DMS114 treated with DMSO at 0.1 percent for 48 hours (cell line): ENCODE measurements at regions not wholly inside any gene's neighbourhood (a gene's known extent, or its start where the extent isn't known, plus 50 kb on each side); places are given as distances from the start of the nearest gene placed in this dataset.
A peak's percentile ranks its signal among the peaks of the same experiment; 100 is the strongest.

ENCODE experiments used
- DNase-seq: peaks from one replicate; lab custom pipeline; 2025; ENCODE audit not compliant: unreplicated experiment; lab: John Stamatoyannopoulos, UW

DNA sequence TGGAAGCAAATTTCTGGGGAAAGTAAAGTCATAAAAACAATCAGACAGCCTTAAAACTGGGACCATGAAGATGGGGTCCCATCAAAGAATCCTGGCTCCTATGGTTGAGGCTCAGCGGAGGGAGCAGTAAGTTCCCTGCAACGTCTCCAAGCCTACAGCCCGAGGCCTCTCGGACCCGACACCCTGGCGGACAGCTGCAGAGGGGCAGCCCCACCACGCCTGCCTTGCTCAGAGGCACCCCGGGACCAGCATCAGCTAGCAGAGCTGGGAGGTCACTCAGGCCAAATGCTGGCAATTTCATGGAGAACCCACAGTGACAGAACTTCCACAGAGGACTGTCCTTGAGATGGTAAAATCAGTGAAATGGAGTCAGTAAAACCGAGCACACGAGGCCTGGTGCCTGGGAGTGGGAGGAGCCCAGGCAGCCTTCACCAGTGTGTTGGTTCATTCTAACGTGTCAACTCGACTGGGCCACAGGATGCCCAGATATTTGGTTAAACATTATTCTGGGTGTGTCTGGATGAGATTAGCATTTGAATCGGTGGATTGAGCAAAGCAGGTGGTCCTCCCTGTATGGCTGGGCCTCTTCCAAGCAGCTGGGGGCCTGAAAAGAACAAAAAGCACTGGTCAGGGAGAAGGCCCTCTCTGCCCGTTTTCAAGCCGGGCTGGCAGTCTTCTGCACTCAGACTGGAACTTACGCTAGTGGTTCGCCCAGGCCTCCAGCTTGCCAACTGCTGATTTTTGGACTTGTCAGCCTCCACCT, 96.2 kb upstream of the INSIG1 start:
- DNase-seq: no peak

GRCh38 chr7:155202106-155202871, 95.4 kb upstream of the INSIG1 start:
- DNase-seq: no peak

DNA sequence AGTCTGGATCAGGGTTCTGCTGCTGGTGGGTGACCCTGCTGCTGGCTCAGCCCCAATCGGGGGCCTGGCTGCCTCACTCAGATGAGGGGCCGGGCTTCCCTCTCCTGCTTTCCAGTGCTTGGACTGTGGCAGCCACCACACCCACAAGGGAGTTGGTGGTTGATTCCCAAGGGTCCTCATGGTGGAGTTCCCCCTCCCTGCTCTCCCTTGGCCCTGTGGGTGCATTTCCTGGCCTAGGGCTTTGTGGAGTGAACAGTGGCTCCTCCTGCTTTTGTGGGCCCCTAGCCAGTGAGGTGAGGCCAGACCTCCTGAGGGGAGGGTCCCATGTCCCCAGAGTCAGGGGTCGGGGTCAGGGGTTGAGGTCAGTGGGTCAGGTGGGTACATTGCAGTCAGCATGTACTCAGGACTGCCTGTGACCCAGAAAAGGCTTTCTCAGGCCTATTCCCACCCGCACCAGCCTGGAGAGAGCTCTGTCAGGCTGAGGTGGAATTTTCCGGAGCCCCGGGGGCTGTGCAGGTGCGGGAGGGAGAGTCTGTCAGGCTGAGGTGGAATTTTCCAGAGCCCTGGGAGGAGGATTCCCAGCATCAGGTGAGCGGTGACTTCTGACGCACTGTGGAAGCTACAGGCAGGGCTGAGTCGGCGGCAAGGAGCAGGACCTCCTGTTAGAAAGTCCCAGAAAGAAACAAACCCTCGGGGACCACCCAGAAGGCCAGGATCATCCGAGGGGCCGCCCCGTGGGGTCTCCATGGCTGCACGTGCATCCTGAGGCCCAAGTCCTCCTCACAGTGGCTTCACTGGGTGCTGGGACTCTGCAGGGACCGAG, 94.4 kb upstream of the INSIG1 start:
- DNase-seq: no peak

- DNase-seq: no peak
Measured at GRCh38 chr7:155203882-155204691, 93.6 kb upstream of the INSIG1 start.

- DNase-seq: no peak
Measured at GRCh38 chr7:155204744-155205367, 92.8 kb upstream of the INSIG1 start.

DNA sequence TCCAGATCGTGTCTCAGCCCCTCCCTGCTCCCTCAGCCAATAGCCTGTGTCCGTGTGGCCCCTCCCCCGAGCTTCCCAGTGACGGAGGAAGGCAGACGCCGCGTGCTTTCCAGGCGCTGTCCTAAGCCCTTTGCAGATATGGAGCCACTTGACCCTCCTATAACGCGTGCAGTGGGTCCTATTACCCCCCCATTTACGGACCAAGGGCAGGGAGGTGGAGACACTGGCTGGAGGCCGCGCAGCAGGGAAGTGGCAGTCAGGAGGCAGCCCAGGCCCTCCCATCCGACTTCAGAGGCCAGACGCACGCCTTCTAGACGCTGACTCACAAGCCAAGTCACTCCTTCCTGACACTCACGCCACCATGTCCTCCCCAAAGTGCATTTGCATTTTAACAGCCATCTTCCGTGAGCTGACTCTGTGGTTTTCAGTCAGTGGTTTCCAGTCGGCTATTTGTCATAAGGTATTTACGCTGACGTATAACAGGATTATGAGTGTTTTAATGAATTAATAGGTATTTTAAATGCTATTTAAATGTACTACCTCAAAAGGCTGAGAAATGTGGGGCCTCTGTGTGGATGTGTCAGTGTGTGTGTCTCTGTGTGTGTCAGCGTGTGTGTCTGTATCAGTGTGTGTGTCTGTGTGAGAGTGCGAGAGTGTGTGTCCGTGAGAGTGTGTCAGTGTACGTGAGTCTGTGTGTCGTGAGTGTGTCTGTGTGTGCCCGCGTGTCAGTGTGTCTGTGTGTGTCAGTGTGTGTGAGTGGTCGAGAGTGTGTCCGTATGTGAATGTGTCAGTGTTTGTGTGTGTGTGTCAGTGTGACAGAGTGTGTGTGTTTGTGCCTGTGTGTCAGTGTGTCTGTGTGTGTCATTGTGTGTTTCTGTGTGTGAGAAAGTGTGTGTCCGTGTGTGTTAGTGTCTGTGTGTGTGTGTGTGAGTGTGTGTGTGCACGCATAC, 92.0 kb upstream of the INSIG1 start:
- DNase-seq: peak; percentile 76

DNA sequence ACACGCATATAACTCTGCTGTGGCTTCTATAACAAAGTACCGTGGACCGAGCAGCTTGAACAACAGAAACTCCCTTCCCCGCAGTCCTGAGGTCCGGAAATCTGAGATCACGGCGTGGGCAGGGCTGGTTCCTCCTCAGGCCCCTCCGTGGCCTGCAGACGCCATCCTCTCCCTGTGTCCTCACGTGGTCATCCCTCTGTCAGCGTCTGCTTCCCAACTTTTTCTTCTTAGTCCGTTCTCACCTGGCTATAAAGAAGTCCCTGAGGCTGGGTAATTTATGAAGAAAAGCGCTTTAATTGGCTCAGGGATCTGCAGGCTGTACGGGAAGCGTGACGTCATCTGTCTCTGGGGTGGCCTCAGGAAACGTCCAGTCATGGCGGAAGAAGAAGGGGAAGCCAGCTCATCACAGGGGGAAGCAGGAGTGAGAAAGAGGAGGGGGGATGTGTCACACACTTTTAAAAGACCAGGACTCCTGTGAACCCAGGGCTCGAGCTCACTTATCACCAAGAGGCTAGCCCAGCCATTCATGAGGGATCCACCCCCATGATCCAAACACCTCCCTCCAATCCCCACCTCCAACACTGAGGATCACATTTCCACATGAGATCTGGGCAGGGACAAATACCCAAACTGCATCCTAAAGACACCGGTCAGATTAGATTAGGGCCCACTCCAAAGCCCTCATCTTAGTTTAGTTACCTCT, 91.2 kb upstream of the INSIG1 start:
- peak; percentile 32 for DNase-seq

DNA sequence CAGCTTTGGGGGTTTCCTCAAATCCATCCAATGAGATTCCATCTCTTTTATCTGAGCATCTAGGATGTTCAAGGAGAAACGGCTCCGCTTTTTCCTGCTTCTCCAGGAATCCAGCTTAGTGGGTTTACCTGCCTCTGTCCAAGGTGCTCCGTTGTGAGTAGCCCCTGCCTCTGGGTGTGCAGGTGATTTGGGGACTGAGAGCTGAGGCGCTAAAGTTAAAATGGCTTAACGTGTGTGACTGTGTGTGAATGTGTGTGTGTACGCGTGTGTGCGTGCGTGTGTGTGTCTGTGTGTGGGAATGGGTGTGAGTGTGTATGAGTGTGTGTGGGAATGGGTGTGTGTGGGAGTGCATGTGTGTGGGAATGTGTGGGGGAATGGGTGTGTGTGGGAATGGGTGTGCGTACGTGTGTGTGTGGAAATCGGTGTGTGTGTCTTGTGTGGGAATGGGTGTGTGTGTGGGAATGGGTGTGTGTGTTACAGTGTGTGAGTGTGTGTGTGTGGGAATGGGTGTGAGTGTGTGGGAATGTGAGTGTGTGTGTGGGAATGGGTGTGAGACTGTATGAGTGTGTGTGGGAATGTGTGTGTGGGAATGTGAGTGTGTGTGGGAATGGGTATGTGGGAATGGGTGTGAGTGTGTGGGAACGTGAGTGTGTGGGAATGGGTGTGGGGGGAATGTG, 90.2 kb upstream of the INSIG1 start:
- DNase-seq: no peak

GRCh38 chr7:155208681-155209477, 88.8 kb upstream of the INSIG1 start:
- DNase-seq: no peak

DNA sequence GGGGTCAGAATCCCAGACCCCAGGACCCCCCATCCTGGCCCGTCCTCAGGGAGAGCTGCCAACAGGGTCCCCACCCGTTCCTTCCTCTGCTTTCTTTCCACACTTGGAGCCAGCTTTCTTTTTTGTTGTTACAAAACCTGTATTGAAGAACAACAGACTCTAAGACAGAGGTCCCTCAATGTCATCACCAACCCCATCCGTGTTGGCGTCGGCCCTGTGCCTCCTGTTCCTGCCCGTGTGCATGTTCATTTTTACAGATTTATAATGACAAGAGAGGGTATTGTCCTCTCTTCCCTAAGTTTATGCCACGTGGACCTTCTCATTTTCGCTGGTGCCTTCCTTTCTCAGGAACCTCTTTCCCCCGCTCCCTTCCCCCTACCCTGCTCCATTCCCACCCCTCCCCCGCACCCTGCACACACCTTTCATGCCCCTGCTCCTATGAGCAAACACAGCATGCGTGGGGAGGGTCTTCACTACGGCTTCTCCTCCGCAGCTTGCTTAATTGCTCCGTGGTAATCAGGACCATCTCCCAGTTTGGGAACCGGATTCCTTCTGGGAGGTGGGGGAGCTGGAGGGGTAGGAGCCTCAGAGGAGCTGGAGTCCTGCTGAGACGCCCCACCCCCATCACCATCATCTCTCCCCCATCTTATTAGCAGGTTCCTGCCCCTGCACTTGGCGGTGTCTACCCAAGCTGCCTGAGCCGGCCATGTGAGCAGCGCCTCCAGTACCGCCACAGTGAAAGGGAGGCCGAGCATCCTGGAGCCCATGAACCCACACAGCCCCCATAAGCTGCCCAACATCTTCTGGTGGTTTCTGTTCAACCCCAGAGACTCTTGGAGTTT, 88.0 kb upstream of the INSIG1 start:
- no peak for DNase-seq

DNA sequence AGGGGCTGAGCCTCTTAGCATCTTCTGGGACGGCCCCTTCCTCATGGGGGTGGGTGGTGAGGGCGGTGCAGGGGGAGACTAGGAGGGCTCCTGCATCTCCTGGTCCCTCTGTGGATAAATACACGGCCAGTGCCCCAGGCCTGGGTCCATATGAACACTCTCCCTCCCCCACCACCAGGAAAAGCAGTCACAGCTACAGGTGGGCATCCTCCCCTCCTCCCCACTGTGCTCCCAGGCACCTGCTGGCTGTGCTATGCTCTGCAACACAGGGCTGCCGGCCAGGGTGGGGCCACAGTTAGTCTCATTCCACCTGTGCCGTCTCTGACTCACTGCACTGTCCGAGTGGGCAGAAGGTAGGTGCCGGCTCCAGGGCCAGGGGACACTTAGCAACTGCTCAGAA, 87.3 kb upstream of the INSIG1 start:
- DNase-seq: no peak

DNA sequence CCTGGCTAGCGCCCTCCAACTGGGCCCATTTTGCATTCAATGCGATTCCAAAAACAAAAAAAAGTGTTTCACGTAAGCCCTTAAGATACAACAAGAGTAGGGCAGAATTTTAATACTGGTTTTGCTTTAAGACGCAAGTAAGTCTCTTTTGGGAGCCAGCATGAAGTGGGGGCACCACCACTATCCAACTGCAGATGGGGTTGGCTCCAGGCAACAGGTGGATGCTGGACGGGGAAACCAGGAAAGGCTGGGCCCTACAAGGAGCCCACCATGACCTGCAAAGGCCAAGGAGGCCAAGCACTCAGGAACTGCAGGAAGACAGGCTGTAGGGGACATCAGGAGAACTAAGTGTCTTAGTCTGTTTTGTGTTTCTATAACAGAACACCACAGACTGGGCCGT, 86.5 kb upstream of the INSIG1 start:
- no peak for DNase-seq

DNA sequence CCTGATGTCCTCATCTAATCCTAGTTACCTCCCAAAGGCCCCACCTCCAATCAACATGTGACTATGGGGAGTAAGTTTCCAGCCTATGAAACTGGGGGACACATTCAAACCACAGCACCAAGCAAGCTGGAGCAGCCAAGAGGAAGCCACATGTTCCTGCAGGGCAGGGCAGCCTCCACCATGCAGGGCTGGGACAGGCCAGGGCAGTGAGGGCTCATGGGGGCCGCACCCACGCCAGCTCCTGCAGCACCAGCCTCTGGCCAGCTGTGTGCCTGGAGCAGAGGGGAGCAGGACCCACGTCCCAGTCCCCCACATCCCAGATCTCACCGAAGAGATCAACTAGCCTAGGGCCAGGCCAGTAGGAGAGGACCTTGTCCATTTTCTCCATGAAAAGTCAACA, 85.9 kb upstream of the INSIG1 start:
- DNase-seq: no peak

DNA sequence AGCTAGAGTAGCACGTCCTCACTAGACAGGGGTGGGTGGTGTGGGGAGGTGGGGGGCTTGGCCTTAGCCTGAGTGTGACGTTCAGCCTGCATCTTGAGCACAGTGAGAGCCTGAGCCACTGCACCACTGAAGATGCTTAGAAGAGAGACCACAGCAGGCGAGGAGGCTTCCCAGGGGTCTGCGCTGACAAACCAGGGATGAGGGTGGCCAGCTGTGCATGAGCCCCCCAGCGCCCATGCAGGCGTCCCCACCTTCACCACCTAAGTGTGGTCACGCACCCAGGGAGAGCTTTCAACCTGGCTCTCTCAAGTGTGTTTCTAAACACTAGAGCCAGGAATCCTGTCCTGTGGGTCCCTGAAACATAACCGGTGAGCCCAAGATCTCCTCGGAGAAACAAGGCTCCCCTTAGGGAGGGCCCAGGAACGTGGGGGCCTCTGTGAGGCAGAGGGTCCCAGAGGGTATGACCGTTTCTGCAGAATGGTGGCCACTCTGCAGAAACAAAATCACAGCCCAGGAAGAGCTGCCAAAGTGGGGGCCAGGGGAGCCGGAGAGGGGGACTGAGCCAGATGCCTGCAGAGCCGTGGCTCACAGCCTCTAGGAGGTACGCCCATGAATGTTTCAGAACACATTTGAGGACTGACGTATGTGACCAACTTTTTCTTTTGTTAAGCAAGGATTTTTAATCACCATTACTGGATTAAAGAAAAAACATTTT, 85.2 kb upstream of the INSIG1 start:
- DNase-seq: no peak

DNA sequence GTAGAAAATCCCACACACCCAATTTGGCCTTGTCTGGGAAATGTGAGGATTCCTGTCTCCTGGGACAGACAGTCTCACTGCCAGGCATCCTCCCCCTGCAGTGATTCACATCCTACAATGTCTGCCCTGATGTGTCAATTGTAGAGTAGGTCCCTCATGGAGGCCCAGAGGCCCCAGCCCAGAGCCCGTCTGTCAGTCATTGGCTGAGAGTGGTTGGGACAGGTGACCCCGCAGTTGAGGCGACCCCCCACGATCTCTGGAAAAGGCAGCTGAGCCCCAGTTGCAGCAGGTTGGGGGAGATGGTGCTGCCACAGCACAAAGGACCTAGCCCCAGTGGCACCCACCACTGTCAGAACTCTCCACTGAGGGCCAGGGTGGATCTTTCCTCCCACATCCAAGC, 84.3 kb upstream of the INSIG1 start:
- DNase-seq: no peak
